ENCODE measurements at regions not wholly inside any gene's neighbourhood (a gene's known extent, or its start where the extent isn't known, plus 50 kb on each side); places are given as distances from the start of the nearest gene placed in this dataset.
"Not testable (repeated sequence)": the region's sequence is repeated elsewhere in the genome, so short reads cannot be mapped to it uniquely, and the experiment has no call there.

DNA sequence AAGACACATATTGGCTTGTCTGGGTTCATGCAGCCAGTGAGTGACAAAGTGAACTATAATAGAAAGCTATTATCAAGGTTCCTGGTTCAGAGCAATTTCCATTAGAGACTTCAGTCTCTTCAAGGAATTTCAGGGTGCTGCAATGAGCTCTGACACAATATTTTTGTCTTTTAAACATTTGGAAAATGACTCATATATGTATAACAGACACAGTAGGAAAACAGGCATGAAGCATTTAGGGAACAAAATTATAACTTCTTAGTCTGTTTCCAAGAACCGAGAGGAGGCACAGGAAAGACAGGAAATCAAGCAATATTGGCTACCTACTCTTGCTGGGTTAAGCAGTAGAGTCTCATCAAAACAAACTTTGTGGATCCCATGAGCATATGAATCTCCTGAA is 170.4 kb downstream of the PTPRC start:
- FAIRE-seq = no peak
- DNase-seq (ENCODE audit: insufficient read length, low spot score) = no peak

DNA sequence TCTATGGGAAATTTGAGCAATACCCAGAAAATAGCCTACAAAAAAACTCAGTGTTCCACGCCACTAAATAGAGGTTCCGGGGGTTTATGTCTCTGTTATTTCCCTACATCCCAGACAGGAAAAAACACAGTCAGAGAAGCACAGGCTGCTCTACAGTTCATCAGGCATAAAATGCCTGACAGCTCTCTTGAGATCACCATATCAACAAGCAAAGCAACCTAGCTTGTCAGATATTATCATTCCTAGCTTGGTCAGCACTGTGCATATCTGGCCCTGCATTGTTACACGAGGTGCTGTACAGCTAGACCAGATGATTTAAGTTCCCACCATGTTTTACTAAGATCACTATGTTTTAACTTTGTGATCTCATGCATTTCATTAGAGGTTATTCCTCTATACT is 172.6 kb downstream of the PTPRC start:
- no peak for DNase-seq (ENCODE audit: insufficient read length, low spot score)
- FAIRE-seq = no peak

DNA sequence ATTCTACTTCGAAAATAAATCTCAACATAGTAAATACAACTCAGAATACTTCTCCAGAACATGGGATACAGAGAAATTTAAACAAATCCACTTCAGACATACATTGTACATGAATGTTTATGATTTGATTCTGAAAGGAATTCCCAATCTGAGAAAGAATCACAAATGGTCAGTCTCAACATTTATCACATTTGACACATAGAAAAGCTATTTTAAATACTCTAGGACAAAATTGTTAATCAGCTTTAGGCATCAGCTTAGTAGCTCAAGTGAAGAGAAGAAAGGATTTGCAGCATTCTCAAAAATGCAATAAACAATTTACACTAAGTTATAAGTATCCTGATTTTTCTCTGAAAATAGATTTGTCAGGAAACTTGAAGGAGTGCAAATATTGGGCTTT is 184.8 kb downstream of the PTPRC start:
- FAIRE-seq (no peak), DNase-seq (ENCODE audit: insufficient read length, low spot score) (no peak)

DNA sequence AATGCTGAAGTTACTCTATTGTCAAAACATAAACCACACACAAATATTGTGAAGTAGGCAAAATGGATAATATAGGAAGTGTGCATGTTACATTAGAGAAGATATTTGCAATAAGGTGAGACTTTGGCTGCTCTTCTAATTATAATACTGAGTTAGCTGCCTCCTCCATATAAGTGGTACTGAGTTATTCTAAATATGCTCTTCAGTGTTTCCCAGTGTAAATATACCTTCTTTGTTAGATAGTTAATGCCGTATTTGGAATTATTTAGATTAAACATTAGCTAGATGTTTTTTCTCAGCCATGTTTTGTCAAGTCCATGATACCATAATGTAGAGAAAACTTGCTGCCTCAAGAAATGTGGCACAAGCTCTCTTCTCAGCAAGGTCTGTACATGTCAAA is 186.4 kb downstream of the PTPRC start:
- DNase-seq (ENCODE audit: insufficient read length, low spot score) = no peak
- no peak for FAIRE-seq

DNA sequence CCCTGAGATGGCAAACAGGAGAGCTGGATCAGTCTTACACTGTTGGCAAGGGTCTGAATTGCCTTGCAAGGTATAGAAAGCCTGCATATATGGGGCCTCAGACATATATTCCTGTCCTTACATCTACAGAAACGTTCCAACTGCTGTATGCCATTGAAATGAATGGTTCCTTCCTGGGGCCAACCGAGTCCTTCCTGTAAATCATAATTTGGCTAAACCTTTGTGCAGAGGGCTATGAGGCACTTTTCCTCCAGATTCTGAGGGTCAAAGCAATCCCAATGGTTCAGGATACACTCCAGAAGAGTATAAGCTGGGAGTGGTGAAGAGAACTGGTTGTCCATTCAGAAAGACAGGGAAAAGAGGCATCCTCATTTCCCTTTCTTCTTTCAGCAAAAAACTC is 190.5 kb downstream of the PTPRC start:
- no peak for FAIRE-seq
- DNase-seq (ENCODE audit: insufficient read length, low spot score) = no peak

DNA sequence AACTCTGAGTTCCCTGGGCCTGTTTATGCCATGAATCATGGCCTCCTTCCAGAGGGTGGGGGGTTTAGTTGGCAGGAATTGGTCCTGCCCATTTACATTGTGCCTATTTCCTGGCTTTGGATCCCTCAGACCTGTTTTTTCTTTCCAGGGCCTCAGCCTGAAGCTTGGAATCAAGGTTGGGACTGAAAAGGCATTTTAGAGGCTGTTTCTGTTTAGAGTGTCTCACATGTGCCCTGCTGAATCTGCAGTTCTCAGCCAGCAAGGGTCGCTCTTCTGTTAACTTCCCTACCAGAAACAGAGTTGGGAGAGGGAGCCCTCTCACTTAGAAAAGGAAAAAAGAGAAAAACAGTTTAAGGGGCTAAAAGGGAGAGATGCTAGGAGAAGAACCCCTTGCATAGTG is 191.1 kb downstream of the PTPRC start:
- FAIRE-seq (no peak), DNase-seq (ENCODE audit: insufficient read length, low spot score) (no peak)

DNA sequence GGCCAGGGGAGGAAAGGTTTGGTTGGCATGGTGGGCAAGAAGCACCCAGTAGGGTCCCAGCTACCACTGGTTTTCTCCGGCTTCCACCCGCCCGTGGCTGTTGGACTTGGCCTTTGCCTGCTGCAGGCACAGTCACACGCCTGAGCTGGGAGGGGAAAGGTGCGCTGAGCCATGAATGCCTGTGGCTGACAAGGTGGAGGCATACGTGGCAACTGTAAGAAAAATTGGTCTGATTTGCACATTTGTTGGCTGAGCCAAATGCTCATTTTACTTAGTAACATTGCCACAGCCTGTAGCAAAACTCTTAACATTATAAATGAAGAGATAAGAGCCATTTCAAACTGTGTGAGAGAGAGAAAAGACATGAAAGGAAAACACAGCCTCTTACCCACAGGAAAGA is 191.6 kb downstream of the PTPRC start:
- FAIRE-seq (no peak), DNase-seq (ENCODE audit: insufficient read length, low spot score) (no peak)

DNA sequence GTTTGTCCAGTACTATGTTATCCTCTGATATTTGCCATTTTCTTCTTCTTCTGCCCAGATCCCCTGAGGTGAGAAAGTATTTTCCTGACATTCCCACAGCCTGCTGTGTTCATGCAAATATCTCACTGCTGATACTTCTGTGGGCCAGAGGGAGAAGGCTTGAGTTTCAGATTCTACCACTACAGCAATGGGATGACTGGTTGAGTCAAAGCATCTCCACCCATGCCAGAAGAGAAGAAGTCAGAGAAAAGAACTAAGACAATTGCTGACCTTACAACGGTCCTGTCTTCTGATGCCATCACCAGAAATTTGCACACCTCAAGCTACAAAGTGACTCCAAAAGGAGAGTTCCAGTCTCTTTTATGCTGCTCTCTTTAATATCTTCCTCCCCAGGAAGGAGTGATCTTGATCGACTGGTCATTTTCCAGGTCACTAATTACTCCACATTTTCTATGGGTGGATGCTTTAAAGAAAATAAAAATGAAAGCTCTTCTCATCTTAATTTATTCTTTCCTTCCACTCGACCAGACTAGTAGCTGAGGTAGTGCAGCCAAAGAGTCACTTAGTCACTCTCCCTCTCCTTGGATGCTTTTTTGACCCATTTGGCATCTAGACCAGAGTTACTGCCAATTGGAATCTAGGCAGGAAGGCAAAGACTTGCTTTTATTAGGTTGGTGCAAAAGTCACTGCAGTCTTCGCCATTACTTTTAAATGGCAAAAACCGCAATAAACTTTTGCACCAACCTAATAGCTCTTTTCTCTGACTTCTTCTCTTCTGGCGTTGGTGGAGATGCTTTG is 195.1 kb downstream of the PTPRC start:
- DNase-seq (ENCODE audit: insufficient read length, low spot score) (no peak), FAIRE-seq (no peak)

DNA sequence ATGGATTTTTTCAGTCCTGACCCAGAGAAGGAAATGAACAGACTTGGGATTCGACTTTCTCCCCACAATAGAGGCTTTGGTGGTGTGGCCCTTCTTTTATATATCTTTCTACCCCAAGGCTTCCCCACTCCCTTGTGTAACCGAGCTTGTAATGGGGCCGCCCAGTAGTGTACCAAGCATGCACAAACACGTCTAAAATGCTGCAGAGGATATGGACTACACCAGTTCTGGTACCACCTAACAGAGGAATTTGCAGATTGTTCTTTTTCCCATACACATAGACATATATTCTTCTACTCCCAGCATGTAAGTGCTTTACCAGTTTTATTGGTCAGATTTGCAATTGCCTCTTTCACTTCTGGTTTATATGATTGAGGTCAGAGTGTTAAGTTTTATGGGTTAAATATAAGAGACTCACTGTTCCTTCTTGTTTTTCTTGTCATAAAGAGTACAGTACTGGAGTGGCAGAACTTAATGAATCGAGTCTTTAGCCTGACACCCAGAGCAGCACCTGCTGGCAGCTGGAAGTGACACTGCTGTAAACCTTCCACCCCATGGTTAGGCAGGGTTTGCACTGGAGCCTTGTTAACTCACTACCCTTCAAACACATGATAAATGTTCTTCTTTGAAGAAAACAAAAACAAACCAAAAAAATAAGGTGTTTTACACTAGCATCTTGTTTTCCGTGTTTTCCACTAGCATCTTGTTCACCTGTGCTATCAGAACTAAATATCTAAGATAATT is 198.6 kb downstream of the PTPRC start:
- DNase-seq (ENCODE audit: insufficient read length, low spot score) (no peak), FAIRE-seq (no peak)

DNA sequence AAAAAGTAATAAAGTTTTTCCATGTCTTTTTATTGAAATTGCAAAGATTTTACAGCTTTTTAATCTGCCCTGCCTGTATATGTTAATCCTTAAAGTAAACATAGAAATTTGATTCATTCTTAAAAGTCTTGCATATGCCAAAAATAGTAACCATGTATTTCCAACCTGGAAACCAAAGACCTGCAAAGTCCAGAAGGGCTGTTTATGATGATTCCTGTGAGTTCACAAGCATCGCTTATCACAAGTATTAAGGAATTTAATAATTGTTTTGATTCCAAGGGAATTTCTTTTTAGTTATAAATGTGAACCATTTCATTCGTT is 199.1 kb downstream of the PTPRC start:
- no peak for DNase-seq (ENCODE audit: insufficient read length, low spot score)
- no peak for FAIRE-seq

DNA sequence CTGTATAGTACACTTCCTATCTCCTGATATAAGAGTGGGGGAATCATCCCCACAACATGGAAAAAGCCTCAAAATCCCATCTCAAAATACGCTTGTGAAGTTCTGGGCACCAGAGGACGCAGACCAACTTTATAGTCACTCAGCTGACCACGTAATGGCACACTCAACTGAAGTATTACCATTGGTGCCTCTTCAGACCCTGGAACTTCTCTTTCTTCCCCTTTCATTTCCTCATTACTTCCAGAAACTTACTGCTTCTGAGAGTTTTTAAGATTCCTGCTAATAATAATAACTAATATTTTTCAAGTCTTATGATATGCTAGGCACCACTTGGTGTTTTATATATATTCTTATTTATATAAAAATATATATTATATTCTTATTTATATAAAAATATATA is 202.6 kb downstream of the PTPRC start:
- DNase-seq (ENCODE audit: insufficient read length, low spot score) (no peak), FAIRE-seq (no peak)

DNA sequence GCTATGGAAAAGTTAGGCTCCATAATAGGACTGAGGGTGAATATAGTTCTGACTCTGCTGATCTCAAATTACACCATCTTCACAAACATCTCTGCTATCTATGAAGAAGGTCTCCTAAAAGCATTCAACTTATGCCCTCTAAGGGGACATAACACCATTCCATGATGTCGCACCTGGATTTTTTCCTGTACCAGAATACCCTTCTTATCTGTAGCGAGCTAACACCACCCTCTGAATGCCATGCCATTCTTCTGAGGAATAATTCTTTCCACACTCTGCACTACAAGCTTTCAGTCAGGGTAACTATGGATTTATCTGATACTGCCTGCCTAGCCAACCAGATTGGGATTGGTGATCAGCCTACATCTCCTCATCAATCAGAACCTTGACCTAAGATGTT is 203.8 kb downstream of the PTPRC start:
- DNase-seq (ENCODE audit: insufficient read length, low spot score) (no peak), FAIRE-seq (no peak)

DNA sequence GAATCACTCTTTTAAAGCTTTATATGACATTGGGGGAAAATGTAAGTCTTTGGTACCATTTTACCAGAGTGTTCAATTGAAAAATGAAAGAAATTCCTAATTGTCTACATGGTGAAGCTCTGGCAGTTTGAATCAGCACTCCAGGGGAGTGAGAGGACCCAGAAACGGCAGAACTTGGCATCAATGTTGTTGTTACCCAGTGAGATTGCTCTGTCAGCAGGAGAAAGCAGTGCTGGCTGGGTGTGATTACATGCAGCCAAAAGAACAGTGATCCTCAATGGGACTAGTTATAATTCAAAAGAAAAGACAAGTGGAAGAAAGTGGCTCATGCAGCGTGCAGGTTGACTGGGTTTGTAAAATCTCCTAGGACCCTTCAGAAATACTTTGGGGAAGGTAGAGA is 206.4 kb downstream of the PTPRC start:
- FAIRE-seq = no peak
- DNase-seq (ENCODE audit: insufficient read length, low spot score) = no peak

DNA sequence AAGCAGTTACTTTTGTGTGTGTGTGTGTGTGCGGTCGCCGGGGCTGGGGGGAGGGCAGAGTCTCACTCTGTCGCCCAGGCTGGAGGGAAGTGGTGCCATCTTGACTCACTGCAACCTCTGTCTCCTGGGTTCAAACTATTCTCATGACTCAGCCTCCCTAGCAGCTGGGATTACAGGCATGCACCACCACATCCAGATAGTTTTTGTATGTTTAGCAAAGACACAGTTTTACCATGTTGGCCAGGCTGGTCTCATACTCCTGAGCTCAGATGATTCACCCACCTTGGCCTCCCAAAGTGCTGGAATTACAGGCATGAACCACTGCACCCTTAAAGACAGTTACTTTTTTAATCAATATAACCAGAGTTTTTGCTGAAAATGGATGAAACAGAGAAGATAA is 207.0 kb downstream of the PTPRC start:
- no peak for DNase-seq (ENCODE audit: insufficient read length, low spot score)
- no peak for FAIRE-seq

DNA sequence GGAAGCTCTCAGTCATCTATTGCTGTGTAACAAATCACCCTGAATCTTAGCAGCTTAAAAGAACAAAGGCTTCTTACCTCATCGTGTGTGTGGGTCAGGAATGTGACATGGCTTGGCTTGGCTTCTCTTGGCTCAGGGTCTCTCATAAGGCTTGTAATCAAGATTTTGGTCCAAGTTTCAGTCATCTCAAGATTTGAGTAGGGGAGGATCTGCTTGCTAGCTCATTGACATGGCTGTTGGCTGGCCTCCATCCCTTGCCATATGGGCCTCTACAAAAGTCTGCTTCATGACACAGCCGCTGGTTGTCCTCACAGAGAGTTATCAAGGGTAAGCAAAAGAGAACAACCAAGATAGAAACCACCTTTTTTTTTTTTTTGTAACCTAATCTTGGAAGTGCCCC is 207.7 kb downstream of the PTPRC start:
- no peak for FAIRE-seq

DNA sequence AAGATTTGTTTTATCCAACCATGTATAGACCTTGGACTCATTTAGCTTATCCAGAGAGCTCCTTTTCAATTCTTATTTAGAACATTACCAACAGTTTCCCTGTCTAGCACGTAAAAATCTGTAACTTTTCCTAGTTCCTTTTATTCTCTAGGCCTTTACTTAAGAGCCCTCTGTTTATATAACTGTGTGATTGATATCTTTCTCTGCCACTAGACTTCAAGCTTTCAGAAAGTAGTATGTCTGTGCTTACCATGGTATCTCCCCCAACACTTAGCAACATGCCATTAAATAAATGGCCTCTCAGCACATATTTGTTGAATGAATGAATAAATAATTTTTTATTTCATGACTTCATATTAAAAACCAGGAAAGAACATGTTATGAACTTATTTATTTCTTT is 209.4 kb downstream of the PTPRC start:
- FAIRE-seq = peak; percentile 14
- no peak for DNase-seq (ENCODE audit: insufficient read length, low spot score)

More for the DNA sequence above, 207.7 kb downstream of the PTPRC start:
- no peak for DNase-seq (ENCODE audit: insufficient read length, low spot score)

DNA sequence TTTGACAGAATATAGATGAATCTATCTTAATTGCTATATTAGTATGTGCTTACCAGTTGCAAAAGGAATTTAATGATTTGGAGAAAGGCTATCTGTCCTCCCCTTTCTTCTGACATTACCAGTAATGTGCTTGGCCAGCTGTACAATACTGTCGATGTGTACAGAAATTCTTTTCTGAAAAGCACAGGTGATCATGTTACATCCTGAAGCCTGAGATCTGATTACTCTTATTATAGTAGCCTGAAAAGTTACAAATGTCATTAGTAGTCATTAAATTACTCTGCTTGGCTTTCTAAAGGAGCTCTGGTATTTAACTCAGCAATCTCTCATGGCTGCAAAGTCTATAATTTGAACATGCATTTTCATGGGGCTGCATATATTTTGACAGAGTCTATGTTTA is 209.8 kb downstream of the PTPRC start:
- DNase-seq (ENCODE audit: insufficient read length, low spot score) (no peak), FAIRE-seq (no peak)

DNA sequence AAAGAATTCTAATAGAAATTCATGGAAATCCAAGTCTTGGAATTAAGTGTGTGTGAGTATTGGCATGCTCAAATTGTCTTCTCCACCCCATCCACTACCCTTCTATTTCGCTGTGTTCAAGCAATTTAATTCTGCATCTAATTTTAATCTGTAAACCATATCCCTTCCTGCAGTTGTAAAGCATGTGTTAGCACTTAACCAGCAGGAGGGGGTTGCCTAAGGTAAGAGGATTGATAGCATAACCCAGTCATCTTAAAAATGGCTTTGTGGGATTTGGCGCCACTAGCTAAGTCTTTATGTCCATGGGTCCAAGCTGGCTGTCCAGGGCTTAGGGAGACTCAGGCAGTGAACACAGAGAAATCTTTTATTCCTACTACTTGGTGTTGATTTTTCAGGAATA is 210.3 kb downstream of the PTPRC start:
- DNase-seq (ENCODE audit: insufficient read length, low spot score) = no peak
- no peak for FAIRE-seq

DNA sequence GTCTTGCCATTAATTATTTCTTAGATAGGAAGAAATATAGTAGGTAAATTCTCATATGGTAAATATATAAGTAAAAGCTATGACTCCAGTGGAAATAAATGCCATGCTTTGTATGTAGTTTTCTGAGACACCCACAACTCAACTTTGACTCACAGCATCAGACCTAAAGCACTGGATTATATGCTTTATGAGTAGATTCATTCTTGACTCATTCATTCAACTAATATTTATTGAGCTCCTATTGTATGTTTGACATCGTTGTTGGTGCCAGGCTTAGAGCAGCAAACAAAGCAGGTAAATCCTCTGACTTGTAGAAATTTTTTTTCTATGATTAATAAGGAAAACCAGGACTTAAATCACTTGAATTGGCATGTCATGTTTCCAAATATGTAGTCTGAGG is 211.4 kb downstream of the PTPRC start:
- DNase-seq (ENCODE audit: insufficient read length, low spot score) = no peak

DNA sequence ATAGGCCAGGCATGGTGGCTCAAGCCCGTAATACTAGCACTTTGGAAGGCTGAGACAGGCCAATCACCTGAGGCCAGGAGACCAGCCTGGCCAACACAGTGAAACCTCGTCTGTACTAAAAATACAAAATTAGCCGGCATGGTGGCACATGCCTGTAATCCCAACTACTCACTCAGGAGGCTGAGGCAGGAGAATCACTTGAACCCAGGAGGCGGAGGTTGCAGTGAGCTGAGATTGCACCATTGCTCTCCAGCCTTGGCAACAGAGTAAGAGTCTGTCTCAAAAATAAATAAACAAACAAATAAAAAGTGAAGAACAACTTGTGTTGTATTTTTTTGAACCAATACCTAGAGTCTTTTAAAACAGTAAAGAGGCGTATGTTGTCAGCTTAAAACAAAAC is 212.1 kb downstream of the PTPRC start:
- not testable (repeated sequence) for DNase-seq (ENCODE audit: insufficient read length, low spot score); FAIRE-seq

More for the DNA sequence above, 211.4 kb downstream of the PTPRC start:
- no peak for FAIRE-seq

DNA sequence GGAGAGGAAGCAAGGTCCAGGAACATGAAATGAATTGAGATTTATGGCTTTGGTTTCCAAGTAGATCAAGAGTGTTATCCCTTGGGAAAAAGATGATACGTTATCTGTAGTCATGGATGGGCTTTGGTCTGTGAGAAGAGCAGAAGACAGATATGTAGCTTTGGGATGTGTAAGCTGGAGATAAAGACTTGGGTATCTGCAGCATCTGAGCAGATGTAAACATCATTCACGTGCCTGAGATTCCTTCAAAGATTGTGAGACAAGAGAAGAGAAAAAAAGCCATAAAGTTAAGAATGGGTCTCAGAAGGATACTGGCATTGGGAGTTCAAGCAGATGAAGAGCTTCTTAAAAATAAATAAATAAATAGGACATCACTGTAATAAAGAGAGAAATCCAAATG is 217.8 kb downstream of the PTPRC start:
- FAIRE-seq (no peak), DNase-seq (ENCODE audit: insufficient read length, low spot score) (no peak)

DNA sequence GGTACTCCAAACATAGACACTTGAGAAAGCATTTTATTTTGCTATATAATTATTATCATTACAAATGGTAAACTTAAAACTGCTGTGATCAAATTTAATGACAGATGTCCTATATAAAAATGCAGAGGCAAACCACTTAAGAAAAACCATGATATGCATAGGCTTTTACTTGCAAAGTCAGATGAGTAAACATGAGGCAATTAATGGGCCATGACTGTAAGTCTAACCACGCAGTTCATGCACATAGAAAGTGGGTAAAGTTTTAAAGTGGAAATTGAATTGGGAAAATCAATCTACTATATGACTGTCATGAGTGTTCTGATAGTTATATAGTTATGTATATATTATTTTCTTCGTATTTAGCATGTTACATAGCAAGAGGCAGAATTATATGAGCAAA is 219.2 kb downstream of the PTPRC start:
- no peak for FAIRE-seq
- no peak for DNase-seq (ENCODE audit: insufficient read length, low spot score)

DNA sequence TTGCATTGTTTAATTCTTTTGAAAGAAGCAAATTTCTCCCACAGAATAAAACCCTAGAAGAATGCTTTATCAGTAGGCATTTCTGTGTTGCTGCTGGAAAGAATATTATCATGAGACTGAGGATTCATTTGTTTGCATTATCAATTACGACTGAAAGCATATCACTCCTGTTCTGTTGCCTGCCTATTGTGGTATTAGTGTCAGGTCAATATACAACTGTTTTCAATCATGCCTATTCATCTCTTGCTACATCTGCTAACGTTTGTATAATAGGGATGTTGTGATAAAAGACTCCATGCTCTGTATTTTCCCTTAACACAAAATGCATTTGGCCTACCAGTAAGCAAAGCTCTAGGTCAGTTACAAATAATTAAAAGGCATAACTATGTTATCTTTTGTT is 221.5 kb downstream of the PTPRC start:
- no peak for DNase-seq (ENCODE audit: insufficient read length, low spot score)
- FAIRE-seq = no peak

Measured in GM19239 (cell line).